ENCODE measurements at regions not wholly inside any gene's neighbourhood (a gene's known extent, or its start where the extent isn't known, plus 50 kb on each side); places are given as distances from the start of the nearest gene placed in this dataset.
"Not testable (repeated sequence)": the region's sequence is repeated elsewhere in the genome, so short reads cannot be mapped to it uniquely, and the experiment has no call there.

GRCh38 chr2:173678186-173678585 lies 287.0 kb downstream of the SP3 start:
- DNase-seq = no peak

GRCh38 chr2:173680574-173680973 lies 284.6 kb downstream of the SP3 start:
- no peak for DNase-seq

- DNase-seq = no peak
These were observed 283.1 kb downstream of the SP3 start for GRCh38 chr2:173681881-173682650.

GRCh38 chr2:173684896-173685459 lies 280.2 kb downstream of the SP3 start:
- no peak for DNase-seq

GRCh38 chr2:173690349-173690748 lies 274.8 kb downstream of the SP3 start:
- no peak for DNase-seq

GRCh38 chr2:173692068-173692467 lies 273.1 kb downstream of the SP3 start:
- DNase-seq = no peak

- no peak for DNase-seq
These were observed 272.1 kb downstream of the SP3 start for GRCh38 chr2:173693044-173693589.

GRCh38 chr2:173696274-173696673 lies 268.9 kb downstream of the SP3 start:
- no peak for DNase-seq

GRCh38 chr2:173697929-173698328 lies 267.2 kb downstream of the SP3 start:
- no peak for DNase-seq

GRCh38 chr2:173705656-173706055 lies 259.5 kb downstream of the SP3 start:
- no peak for DNase-seq

- DNase-seq = no peak
These were observed 258.2 kb downstream of the SP3 start for GRCh38 chr2:173706936-173707335.

- no peak for DNase-seq
These were observed 256.4 kb downstream of the SP3 start for GRCh38 chr2:173708806-173709205.

GRCh38 chr2:173711816-173712215 lies 253.4 kb downstream of the SP3 start:
- DNase-seq = no peak

- no peak for DNase-seq
These were observed 251.1 kb downstream of the SP3 start for GRCh38 chr2:173713904-173714555.

GRCh38 chr2:173715441-173715840 lies 249.7 kb downstream of the SP3 start:
- no peak for DNase-seq

- no peak for DNase-seq
These were observed 248.6 kb downstream of the SP3 start for GRCh38 chr2:173716458-173717052.

- no peak for DNase-seq
These were observed 245.7 kb downstream of the SP3 start for GRCh38 chr2:173719471-173719870.

- no peak for DNase-seq
These were observed 244.9 kb downstream of the SP3 start for GRCh38 chr2:173720306-173720705.

GRCh38 chr2:173734797-173735196 lies 230.4 kb downstream of the SP3 start:
- no peak for DNase-seq

GRCh38 chr2:173737954-173738575 lies 227.1 kb downstream of the SP3 start:
- not testable (repeated sequence) for DNase-seq

GRCh38 chr2:173739006-173739405 lies 226.2 kb downstream of the SP3 start:
- DNase-seq = no peak

GRCh38 chr2:173740639-173741038 lies 224.5 kb downstream of the SP3 start:
- no peak for DNase-seq

- DNase-seq = no peak
These were observed 223.4 kb downstream of the SP3 start for GRCh38 chr2:173741759-173742158.

All from stimulated activated CD4-positive, alpha-beta T cell treated with anti-CD3 and anti-CD28 coated beads, Interleukin-1b, Interleukin-23, amount 100 ng/mL, for 48 hours (primary cell).